H1 (cell line): ENCODE measurements at regions not wholly inside any gene's neighbourhood (a gene's known extent, or its start where the extent isn't known, plus 50 kb on each side); places are given as distances from the start of the nearest gene placed in this dataset.
A peak's percentile ranks its signal among the peaks of the same experiment; 100 is the strongest.

ENCODE experiments used
- CTCF ChIA-PET: fragments of 300-600 bp; sonication (Branson Sonifier 250); formaldehyde crosslinking; loops from one replicate; lab custom pipeline; 2021; ENCODE audit not compliant: partially characterized antibody; lab: Charles Lee
- POLR2A ChIA-PET: fragments of 300-600 bp; sonication (Branson Sonifier 250); formaldehyde crosslinking; loops from one replicate; lab custom pipeline; 2021; ENCODE audit warnings: inconsistent platforms; ENCODE audit not compliant: partially characterized antibody; lab: Charles Lee
- DNase-seq, 2 experiments: peaks; one replicate each; pipeline versions ENCODE4 v3.0.0 to v3.0.0-alpha.2; 2010 to 2022; ENCODE audit warnings: low spot score in 2 of 2, low read depth in 1 of 2, mixed read lengths in 1 of 2
- FAIRE-seq: peaks from 2 replicates; lab custom pipeline; 2011; peaks lifted over from hg19 to GRCh38; lab: Jason Lieb, UNC
- H2AFZ ChIP-seq: 2 replicates; pipeline ENCODE4 v1.8.1; 2012; ENCODE audit warnings: low read length, inconsistent platforms
- H2AK5ac ChIP-seq: 2 replicates; pipeline ENCODE4 v1.6.1; 2013; ENCODE audit warnings: low read depth, low read length
- H2BK120ac ChIP-seq: replicated peaks from 2 replicates; pipeline ENCODE3; 2013; ENCODE audit warnings: low read depth, low read length, inconsistent platforms
- H2BK12ac ChIP-seq: 2 replicates; pipeline ENCODE4 v1.6.1; 2013; ENCODE audit warnings: low read depth, low read length
- H2BK15ac ChIP-seq: 2 replicates; pipeline ENCODE4 v1.6.1; 2013; ENCODE audit warnings: low read length
- H2BK20ac ChIP-seq: 2 replicates; pipeline ENCODE4 v1.6.1; 2013; ENCODE audit warnings: low read length
- H2BK5ac ChIP-seq: 2 replicates; pipeline ENCODE4 v1.6.1; 2013; ENCODE audit warnings: low read depth, low read length
- H3K14ac ChIP-seq: 2 replicates; pipeline ENCODE4 v1.6.1; 2013; ENCODE audit warnings: inconsistent platforms; ENCODE audit not compliant: insufficient read length
- H3K18ac ChIP-seq: 2 replicates; pipeline ENCODE4 v1.6.1; 2013; ENCODE audit warnings: low read length; ENCODE audit errors: extremely low read depth
- H3K23ac ChIP-seq: 2 replicates; pipeline ENCODE4 v1.6.1; 2013; ENCODE audit warnings: inconsistent platforms; ENCODE audit not compliant: insufficient read length
- H3K23me2 ChIP-seq: 2 replicates; pipeline ENCODE4 v1.6.1; 2013; ENCODE audit warnings: low read depth, low read length
- H3K27ac ChIP-seq: 2 replicates; pipeline ENCODE4 v1.6.1; 2011; ENCODE audit warnings: low read depth, low read length, inconsistent platforms
- H3K27me3 ChIP-seq, 4 experiments: replicated peaks in 1 of 4; 1 replicate in 1 of 4; 2 replicates in 3 of 4; pipeline versions ENCODE4 v1.6.1 to v1.8.1; 2011 to 2013; ENCODE audit warnings: low read length in 3 of 4, mild to moderate bottlenecking in 3 of 4, inconsistent platforms in 2 of 4, mixed read lengths in 2 of 4, moderate library complexity in 1 of 4; ENCODE audit not compliant: control insufficient read depth in 3 of 4, insufficient read depth in 3 of 4; ENCODE audit errors: extremely low read depth in 1 of 4
- H3K36me3 ChIP-seq, 4 experiments: 2 replicates each; pipeline versions ENCODE4 v1.6.1 to v1.8.1; 2011 to 2013; ENCODE audit warnings: mild to moderate bottlenecking in 4 of 4, low read length in 3 of 4, moderate library complexity in 2 of 4, control low read depth in 1 of 4, inconsistent platforms in 1 of 4; ENCODE audit not compliant: insufficient read depth in 4 of 4, control insufficient read depth in 2 of 4
- H3K4ac ChIP-seq: replicated peaks from 2 replicates; pipeline ENCODE3; 2013; ENCODE audit warnings: low read length, low read depth, mixed read lengths, inconsistent platforms; ENCODE audit not compliant: insufficient read length
- H3K4me1 ChIP-seq, 4 experiments: replicated peaks in 1 of 4; 1 replicate in 1 of 4; 2 replicates in 3 of 4; pipeline versions ENCODE4 v1.6.1 to v1.8.1; 2011 to 2013; ENCODE audit warnings: low read length in 3 of 4, inconsistent platforms in 2 of 4, mixed read lengths in 1 of 4; ENCODE audit not compliant: insufficient read depth in 4 of 4, control insufficient read depth in 3 of 4
- H3K4me2 ChIP-seq, 2 experiments: 2 replicates each; pipeline versions ENCODE4 v1.6.1 to v1.8.1; 2011 to 2013; ENCODE audit warnings: low read depth in 2 of 2, low read length in 2 of 2, control low read depth in 1 of 2, inconsistent platforms in 1 of 2, mild to moderate bottlenecking in 1 of 2; ENCODE audit not compliant: insufficient read depth in 1 of 2
- H3K4me3 ChIP-seq, 4 experiments: fragments of 200-600, 300-600 bp in 1 of 4; sonication (generic), shearing (Covaris generic), sonication (Bioruptor Twin) in 1 of 4; 2 replicates each; pipeline versions ENCODE4 v1.5.1 to v1.8.1; 2011 to 2016; ENCODE audit warnings: low read length in 4 of 4, low read depth in 3 of 4, control low read depth in 2 of 4, inconsistent platforms in 2 of 4, mild to moderate bottlenecking in 2 of 4, mixed read lengths in 1 of 4, moderate library complexity in 1 of 4; ENCODE audit not compliant: insufficient read depth in 2 of 4; ENCODE audit errors: extremely low read depth in 1 of 4
- H3K56ac ChIP-seq: replicated peaks from 2 replicates; pipeline ENCODE3; 2013; ENCODE audit warnings: low read depth, mild to moderate bottlenecking, mixed read lengths, low read length, inconsistent platforms; ENCODE audit not compliant: insufficient read length
- H3K79me1 ChIP-seq: 2 replicates; pipeline ENCODE4 v1.6.1; 2013; ENCODE audit warnings: low read depth, low read length, control low read depth
- H3K79me2 ChIP-seq, 2 experiments: 2 replicates each; pipeline versions ENCODE4 v1.6.1 to v1.8.1; 2012 to 2013; ENCODE audit warnings: low read length in 2 of 2, mild to moderate bottlenecking in 2 of 2, inconsistent platforms in 1 of 2; ENCODE audit not compliant: insufficient read depth in 2 of 2, control insufficient read depth in 1 of 2
- H3K9ac ChIP-seq, 4 experiments: replicated peaks in 1 of 4; 1 replicate in 1 of 4; 2 replicates in 3 of 4; pipeline versions ENCODE4 v1.6.1 to v1.8.1; 2011 to 2013; ENCODE audit warnings: low read depth in 3 of 4, low read length in 3 of 4, control low read depth in 2 of 4, mild to moderate bottlenecking in 2 of 4, moderate library complexity in 2 of 4, inconsistent platforms in 1 of 4; ENCODE audit errors: extremely low read depth in 1 of 4
- H3K9me3 ChIP-seq, 2 experiments: 2 replicates each; pipeline versions ENCODE4 v1.6.1 to v1.8.1; 2012 to 2013; ENCODE audit warnings: mild to moderate bottlenecking in 2 of 2, moderate library complexity in 2 of 2, control low read depth in 1 of 2, inconsistent platforms in 1 of 2, low read depth in 1 of 2, low read length in 1 of 2, mixed read lengths in 1 of 2; ENCODE audit not compliant: insufficient read depth in 2 of 2
- H4K20me1 ChIP-seq, 2 experiments: replicated peaks in 1 of 2; 2 replicates each; pipeline versions ENCODE3 to v1.8.1; 2011 to 2013; ENCODE audit warnings: inconsistent platforms in 2 of 2, low read length in 2 of 2, mild to moderate bottlenecking in 1 of 2; ENCODE audit not compliant: insufficient read depth in 2 of 2, control insufficient read depth in 1 of 2
- H4K5ac ChIP-seq: 2 replicates; pipeline ENCODE4 v1.6.1; 2013; ENCODE audit warnings: low read length, low read depth, mixed read lengths, inconsistent platforms; ENCODE audit not compliant: insufficient read length
- H4K8ac ChIP-seq: 2 replicates; pipeline ENCODE4 v1.8.0; 2013; ENCODE audit warnings: mild to moderate bottlenecking, moderate library complexity, low read length, inconsistent platforms; ENCODE audit not compliant: insufficient read depth; ENCODE audit errors: extremely low read depth
- H4K91ac ChIP-seq: replicated peaks from 2 replicates; pipeline ENCODE3; 2013; ENCODE audit warnings: low read length, mixed read lengths, inconsistent platforms; ENCODE audit not compliant: insufficient read length
- CTCF ChIP-seq, 3 experiments: IDR thresholded peaks; 1 replicate in 2 of 3; 2 replicates in 1 of 3; pipeline versions ENCODE4 v1.5.1 to v1.6.1; 2011; ENCODE audit warnings: low read length in 3 of 3, mild to moderate bottlenecking in 3 of 3, inconsistent platforms in 2 of 3, low read depth in 1 of 3, moderate library complexity in 1 of 3; ENCODE audit not compliant: insufficient read depth in 1 of 3; ENCODE audit errors: control extremely low read depth in 1 of 3
- KDM5A ChIP-seq: fragments of 200-600 bp; IDR thresholded peaks from 2 replicates; pipeline ENCODE4 v1.7.1; 2012; ENCODE audit warnings: mild to moderate bottlenecking, low read length, inconsistent platforms, mixed read lengths
- RAD21 ChIP-seq, 2 experiments: IDR thresholded peaks in 1 of 2; conservative IDR thresholded peaks in 1 of 2; 2 replicates each; pipeline ENCODE4 v1.6.1; 2011; ENCODE audit warnings: low read depth in 2 of 2, low read length in 2 of 2, improper control_type of control experiment in 1 of 2, inconsistent platforms in 1 of 2, mild to moderate bottlenecking in 1 of 2, moderate library complexity in 1 of 2
- SP4 ChIP-seq: IDR thresholded peaks from 2 replicates; pipeline ENCODE4 v1.6.1; 2012; ENCODE audit warnings: low read length, inconsistent platforms
- TEAD4 ChIP-seq: IDR thresholded peaks from 2 replicates; pipeline ENCODE4 v1.6.1; 2012; ENCODE audit warnings: low read depth, low read length, inconsistent platforms, mixed read lengths
- WGBS, 2 experiments: shearing (Covaris generic) in 1 of 2; methylation state at CpG; one replicate each; pipeline versions ENCODE4 v1.1.6 to v1.1.7; 2013 to 2015; ENCODE audit warnings: low lambda C conversion rate in 2 of 2, mixed read lengths in 2 of 2, inconsistent platforms in 1 of 2, low coverage in 1 of 2, missing lambda C conversion rate in 1 of 2; ENCODE audit not compliant: insufficient replicate concordance in 2 of 2, insufficient coverage in 1 of 2, insufficient read length in 1 of 2; ENCODE audit errors: extremely low coverage in 1 of 2, missing lambda C conversion rate in 1 of 2; 5-methylcytosine and 5-hydroxymethylcytosine counted together

- ChIA-PET CTCF (interaction anchor here (0.6 to 2.3 kb wide), 21 partner anchors 9 to 388 kb away, joined by 3 to 7 read pairs (median 3); no protein-coding TSS in a partner anchor), POLR2A (no interaction called here)
- no peak overlapping the region for H3K27ac ChIP-seq
- H3K14ac ChIP-seq = no peak overlapping the region
- no peaks in the 10 kb centered on the region for H4K20me1 ChIP-seq
- H2BK20ac ChIP-seq = no peak overlapping the region
- no peak overlapping the region for H2BK5ac ChIP-seq
- H3K27me3 ChIP-seq = no peaks in the 10 kb centered on the region
- no peak overlapping the region for H3K9ac ChIP-seq
- no peak overlapping the region for H3K23ac ChIP-seq
- H2BK120ac ChIP-seq = no peak overlapping the region
- H2AFZ ChIP-seq = no peak overlapping the region
- H3K9me3 ChIP-seq = no peaks in the 10 kb centered on the region; a peak in 1 of 4 replicates
- no peaks in the 10 kb centered on the region for H3K4me1 ChIP-seq
- no peak overlapping the region for H4K91ac ChIP-seq
- no peak overlapping the region for H3K4me3 ChIP-seq
- H4K5ac ChIP-seq = no peak overlapping the region
- 14% methylated on average over 2 of the region's 2 CpGs; no CpG with 5 or more reads in 1 of the 2 experiments for WGBS, 2 experiments
- H3K23me2 ChIP-seq = no peaks in the 10 kb centered on the region
- no peak overlapping the region for H3K4me2 ChIP-seq
- H2AK5ac ChIP-seq = no peak overlapping the region
- H4K8ac ChIP-seq = no peak overlapping the region
- FAIRE-seq = peak; percentile 96
- TF ChIP-seq RAD21 (IDR thresholded peaks at IDR 0.05 in 1 of 2, conservative IDR thresholded peaks at IDR 0.05 in 1 of 2; ENCODE audit: low read depth in 2 of 2, low read length in 2 of 2) (peak; percentile 84 to 85), TEAD4 (peak; percentile 85), CTCF (IDR thresholded peaks at IDR 0.05; ENCODE audit: control extremely low read depth in 1 of 3, insufficient read depth in 1 of 3, low read depth in 1 of 3, low read length in 3 of 3) (peak; percentile 44 to 83 (median 58)), KDM5A (no peak), SP4 (no peak)
- H2BK12ac ChIP-seq = no peak overlapping the region
- H3K18ac ChIP-seq = no peak overlapping the region
- no peaks in the 10 kb centered on the region for H3K79me2 ChIP-seq
- no peak overlapping the region for H3K4ac ChIP-seq
- no peak overlapping the region for H3K56ac ChIP-seq
- H3K36me3 ChIP-seq = no peaks in the 10 kb centered on the region
- peak; percentile 54 for DNase-seq
- no peaks in the 10 kb centered on the region for H3K79me1 ChIP-seq
- H2BK15ac ChIP-seq = no peak overlapping the region
Observed at GRCh38 chr10:64430690-64431323, 909.6 kb downstream of the REEP3 start.
